ENCODE measurements at regions not wholly inside any gene's neighbourhood (a gene's known extent, or its start where the extent isn't known, plus 50 kb on each side); places are given as distances from the start of the nearest gene placed in this dataset.

DNA sequence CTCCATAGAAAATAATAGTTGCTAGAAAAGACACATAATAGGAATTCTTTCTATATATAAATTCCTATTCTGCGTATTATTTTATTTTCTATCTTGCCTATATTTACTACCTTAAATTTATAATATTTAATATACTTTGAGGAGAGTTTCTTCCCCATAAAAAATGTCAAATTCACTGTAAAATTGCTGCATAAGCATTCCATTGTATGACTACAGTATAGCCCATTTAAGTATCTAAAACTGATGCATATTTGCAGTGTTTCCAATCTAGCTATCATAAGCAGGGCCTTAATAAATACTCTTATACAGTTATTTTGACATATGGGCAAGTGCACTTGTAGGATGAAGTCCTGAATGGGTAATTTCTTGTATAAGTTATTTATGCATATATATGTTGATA lies 1088.6 kb upstream of the EPHA6 start:
- TF ChIP-seq, protein P1, sequence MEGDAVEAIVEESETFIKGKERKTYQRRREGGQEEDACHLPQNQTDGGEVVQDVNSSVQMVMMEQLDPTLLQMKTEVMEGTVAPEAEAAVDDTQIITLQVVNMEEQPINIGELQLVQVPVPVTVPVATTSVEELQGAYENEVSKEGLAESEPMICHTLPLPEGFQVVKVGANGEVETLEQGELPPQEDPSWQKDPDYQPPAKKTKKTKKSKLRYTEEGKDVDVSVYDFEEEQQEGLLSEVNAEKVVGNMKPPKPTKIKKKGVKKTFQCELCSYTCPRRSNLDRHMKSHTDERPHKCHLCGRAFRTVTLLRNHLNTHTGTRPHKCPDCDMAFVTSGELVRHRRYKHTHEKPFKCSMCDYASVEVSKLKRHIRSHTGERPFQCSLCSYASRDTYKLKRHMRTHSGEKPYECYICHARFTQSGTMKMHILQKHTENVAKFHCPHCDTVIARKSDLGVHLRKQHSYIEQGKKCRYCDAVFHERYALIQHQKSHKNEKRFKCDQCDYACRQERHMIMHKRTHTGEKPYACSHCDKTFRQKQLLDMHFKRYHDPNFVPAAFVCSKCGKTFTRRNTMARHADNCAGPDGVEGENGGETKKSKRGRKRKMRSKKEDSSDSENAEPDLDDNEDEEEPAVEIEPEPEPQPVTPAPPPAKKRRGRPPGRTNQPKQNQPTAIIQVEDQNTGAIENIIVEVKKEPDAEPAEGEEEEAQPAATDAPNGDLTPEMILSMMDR (optimal IDR thresholded peaks at IDR 0.05 in 1 of 3, IDR thresholded peaks at IDR 0.05 in 1 of 3, conservative IDR thresholded peaks at IDR 0.05 in 1 of 3; ENCODE audit: extremely low read depth in 1 of 3, insufficient read depth in 2 of 3, low read length in 3 of 3), result no peak
- TF ChIP-seq EZH2 (IDR thresholded peaks at IDR 0.05; ENCODE audit: low read length), result no peak

Data from keratinocyte (primary cell).